HG02884 (cell line): ENCODE measurements at regions not wholly inside any gene's neighbourhood (a gene's known extent, or its start where the extent isn't known, plus 50 kb on each side); places are given as distances from the start of the nearest gene placed in this dataset.
"Not testable (repeated sequence)": the region's sequence is repeated elsewhere in the genome, so short reads cannot be mapped to it uniquely, and the experiment has no call there.

Experiments used
- ATAC-seq: cut with Tn5 transposase; IDR thresholded peaks from one replicate; pipeline ENCODE4 v1.9.1; 2021; ENCODE audit warnings: mild to moderate bottlenecking, moderate library complexity; ENCODE audit not compliant: unreplicated experiment

GRCh38 chr1:234907940-234908405 lies 220.7 kb downstream of the TOMM20 start:
- no peak for ATAC-seq

DNA sequence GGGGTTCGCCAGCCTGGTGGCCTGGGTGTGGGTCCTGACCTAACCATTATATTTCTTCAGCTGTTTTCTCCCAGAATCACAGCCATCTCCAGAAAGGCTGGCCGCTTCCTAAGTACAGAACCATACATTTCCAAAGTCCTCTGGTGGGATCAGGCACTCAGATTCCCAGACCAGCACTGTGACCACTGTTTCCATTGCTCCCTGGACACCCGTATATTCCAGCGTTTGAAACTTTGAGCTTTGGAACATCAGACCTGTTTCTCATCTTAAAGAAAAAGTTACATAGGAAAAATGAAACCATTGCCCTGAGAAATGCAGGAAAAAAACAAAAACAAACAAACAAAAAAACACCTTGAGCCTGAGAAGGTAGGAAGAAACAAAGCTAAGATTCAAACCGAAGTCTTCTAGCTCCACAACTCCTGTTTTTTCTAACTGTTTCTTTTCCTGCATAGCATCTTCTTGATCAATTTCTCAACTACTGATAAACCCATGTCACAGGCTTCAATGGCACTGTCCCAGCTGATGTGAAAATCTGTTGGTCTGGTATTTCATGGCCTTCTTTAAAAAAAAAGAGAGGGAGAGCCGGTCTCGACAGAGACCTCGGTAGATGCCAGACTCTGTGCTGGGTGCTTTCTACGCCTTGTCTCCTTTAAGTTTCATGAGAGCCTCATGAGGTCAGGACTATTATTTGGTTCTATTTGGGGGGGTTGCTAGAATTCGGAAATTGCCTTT lies 221.3 kb downstream of the TOMM20 start:
- no peak for ATAC-seq

- no peak for ATAC-seq
These were observed 222.0 kb downstream of the TOMM20 start for GRCh38 chr1:234906654-234907053.

DNA sequence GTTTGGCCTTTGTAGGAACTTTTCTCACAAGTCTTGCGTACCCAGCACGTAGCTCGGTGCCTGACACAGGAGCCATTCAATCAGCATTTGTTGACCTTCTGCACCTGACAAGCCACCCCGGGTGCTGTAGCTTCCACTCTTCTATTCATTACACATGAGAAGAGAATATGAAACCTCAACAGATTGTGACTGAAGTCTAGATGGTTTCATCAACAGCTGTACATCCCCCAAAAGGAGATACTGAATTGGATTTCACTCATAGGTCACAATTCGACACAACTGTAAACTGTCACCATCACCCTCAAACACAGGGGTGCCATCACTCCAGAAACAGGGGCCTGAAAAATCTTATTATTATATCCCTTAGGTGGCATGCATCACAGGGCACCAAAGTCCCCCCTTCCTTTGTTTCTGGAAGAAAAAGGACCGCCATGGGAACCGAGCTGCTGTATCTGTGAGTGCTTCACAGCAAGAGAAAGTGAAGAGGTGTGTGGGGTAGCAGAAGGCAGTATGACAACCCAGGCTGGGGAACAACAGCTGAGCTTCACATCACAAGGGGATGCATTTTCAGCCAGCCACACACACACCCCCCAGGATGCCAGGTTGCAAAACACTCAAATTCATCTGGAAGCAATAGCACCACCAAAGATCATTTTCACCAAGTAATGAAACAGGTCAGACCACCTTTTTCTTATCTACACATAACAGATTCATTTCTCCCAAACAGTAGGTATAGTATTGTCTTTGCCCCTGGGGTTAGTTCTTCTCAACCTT lies 225.7 kb downstream of the TOMM20 start:
- ATAC-seq, result no peak

- ATAC-seq, result no peak
These were observed 227.1 kb downstream of the TOMM20 start for GRCh38 chr1:234901491-234902049.

GRCh38 chr1:234900595-234900994 lies 228.0 kb downstream of the TOMM20 start:
- no peak for ATAC-seq

DNA sequence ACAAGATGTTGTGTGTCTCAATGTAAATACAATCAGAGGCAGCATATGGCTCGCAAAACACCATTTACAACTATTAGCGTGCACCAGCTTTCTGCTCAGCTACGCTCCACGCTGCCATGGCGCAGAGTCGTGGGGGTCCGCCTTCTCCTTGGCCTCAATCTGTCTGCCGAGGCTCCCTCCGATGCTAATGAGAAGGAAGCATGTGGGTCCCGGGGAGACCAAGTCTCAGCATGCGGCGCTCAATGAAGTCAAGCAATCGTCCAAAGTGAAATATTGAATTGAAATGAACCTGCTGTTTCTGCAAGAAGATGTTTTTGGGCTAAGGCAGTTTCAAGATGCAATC lies 228.9 kb downstream of the TOMM20 start:
- no peak for ATAC-seq

DNA sequence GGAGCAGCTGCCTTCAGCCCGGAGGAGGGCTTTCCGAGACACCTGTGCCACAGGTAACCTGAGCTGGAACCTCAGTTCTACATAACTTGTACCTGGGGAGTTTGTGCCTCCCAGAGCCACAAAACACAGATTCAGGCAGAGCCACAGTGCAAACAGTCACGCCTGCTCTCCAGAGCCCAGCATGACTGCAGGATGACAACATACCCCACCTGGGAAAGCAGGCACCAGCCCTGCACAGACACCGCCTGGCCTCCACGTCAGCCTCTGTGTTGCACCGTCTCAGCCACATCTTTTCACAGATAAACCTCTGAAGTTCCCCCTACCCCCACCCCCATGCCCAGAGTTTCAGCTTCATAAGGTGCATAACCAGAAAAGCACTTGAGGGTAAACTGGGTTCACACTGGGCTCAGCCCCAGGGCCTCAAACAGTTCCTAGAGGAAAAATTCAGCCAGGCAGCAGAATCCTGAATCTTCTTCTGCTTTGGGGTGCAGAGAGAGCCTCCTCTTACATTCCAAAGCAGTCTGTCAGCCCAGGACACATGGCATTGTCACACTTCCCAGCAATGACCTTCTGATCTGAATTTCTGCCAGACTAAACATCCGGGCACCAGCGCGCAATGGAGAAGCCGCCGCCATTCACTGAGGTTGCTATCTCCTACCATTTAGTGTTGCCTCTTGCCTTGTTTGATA lies 229.5 kb downstream of the TOMM20 start:
- ATAC-seq, result no peak

DNA sequence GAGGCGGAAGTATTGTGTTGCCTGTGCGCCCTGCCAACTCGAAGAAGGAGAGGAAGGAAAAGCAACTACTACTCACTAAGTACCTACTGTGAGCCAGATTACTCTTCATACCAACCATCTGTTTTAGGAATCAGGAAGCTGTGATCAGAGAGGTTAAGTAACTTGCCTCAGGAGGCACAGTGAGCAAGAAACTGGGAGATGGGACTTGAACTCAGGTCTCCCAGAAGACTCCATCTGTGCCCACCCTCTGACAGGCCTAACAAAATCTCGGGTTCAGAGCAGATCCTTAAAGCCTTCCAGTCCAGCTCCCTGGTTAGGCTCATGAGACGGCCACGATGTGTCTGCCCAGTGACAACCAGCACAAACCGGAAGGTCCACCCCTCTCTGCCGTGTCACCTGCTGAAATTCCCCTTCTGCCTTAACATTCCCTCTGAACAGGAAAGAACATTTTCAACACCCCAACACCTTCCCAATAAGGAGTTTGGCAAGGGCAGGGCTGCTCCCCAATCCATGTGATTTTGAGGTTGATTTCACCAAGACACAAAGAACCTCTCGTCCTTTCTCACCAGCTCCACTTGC lies 230.1 kb downstream of the TOMM20 start:
- no peak for ATAC-seq

GRCh38 chr1:234897754-234898454 lies 230.7 kb downstream of the TOMM20 start:
- no peak for ATAC-seq

DNA sequence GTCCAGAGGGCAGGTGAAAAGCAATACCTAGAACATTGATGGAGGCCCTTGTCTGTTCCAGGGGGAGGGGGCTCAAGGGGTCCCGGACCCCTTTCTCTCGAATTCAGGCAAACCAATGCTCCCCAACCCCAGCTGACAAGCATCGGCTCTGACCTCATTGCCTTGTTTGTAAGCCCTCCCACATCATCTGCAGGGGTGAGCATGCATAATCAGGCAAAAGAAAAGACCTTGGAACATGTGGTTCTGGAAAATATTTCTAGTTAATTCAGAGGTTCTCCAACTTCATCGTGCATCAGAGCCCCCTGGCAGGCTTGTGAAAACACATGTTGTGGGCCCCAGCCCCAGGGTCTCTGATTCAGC lies 231.3 kb downstream of the TOMM20 start:
- ATAC-seq, result no peak

GRCh38 chr1:234896477-234897389 lies 231.9 kb downstream of the TOMM20 start:
- ATAC-seq, result no peak

GRCh38 chr1:234893725-234894630 lies 234.7 kb downstream of the TOMM20 start:
- ATAC-seq, result no peak

GRCh38 chr1:234893359-234893724 lies 235.3 kb downstream of the TOMM20 start:
- no peak for ATAC-seq

GRCh38 chr1:234892642-234893041 lies 236.0 kb downstream of the TOMM20 start:
- no peak for ATAC-seq

DNA sequence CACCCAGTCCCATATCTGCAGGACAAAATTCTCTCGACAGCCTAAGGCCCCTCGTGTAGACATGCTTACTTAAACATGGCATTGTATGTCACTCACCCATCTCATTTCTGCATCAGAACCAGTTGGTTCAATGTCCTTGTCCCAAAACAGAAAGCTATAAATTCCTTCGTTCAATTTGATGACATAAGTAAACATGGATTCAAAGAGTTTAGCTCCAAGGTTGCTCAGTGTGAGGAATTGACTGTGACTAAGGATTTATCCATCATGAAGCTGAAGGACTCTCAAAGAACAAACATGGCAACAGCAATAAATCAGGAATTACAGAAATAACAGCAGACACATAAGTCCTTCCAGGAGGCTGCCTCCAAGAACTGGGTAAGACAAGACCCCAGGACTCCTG lies 237.2 kb downstream of the TOMM20 start:
- no peak for ATAC-seq

- no peak for ATAC-seq
These were observed 239.0 kb downstream of the TOMM20 start for GRCh38 chr1:234889643-234890042.

GRCh38 chr1:234888247-234888646 lies 240.4 kb downstream of the TOMM20 start:
- not testable (repeated sequence) for ATAC-seq
